ENCODE measurements at regions not wholly inside any gene's neighbourhood (a gene's known extent, or its start where the extent isn't known, plus 50 kb on each side); places are given as distances from the start of the nearest gene placed in this dataset.
"Not testable (repeated sequence)": the region's sequence is repeated elsewhere in the genome, so short reads cannot be mapped to it uniquely, and the experiment has no call there.

DNA sequence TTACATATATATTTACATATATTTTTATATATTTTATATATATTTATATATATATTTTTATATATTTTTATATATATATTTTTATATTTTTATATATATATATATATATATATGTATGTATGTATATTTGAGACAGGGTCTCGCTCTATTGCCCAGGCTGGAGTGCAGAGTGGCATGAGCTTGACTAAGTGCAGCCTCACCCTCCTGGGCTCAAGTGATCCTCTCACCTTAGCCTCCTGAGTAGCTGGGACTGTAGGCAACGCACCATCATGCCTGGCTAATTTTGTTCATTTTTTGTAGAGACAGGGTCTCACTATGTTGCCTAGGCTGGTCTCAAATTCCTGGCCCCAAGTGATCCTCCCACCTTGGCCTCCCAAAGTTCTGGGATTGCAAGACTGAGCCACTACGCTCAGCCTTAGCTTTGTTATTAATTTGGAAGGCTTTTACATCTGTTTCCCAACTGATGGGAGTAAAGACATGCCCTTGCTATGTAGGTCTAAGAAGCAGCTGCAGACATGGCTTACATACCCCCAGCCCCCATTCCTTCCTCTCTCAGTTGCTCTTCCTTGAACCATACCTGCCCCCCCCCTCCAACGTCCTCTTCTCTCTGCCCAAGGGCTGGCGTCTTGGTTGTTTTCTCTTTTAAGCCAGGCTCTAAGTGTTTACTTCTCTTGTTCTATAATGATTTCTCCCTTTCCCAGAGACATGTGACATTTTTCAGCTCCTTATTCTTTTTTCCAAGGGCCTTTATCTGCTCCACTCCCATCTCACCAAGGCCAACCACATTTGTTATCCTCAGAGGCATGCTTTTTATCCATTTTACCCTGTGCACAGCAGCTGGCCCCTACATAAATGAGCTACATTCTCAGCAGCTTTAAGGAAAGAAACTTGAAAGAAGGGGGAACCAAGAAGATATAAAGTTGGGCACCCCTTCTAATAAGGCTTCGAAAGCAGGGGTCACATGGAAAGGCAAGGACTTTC, 64.2 kb upstream of the ATF7IP2 start:
- no peak overlapping the region for H3K4me3 ChIP-seq (ENCODE audit: low read depth, low read length)
- DNase-seq (ENCODE audit: low read depth, low spot score) = no peak
- TF ChIP-seq, protein P1, sequence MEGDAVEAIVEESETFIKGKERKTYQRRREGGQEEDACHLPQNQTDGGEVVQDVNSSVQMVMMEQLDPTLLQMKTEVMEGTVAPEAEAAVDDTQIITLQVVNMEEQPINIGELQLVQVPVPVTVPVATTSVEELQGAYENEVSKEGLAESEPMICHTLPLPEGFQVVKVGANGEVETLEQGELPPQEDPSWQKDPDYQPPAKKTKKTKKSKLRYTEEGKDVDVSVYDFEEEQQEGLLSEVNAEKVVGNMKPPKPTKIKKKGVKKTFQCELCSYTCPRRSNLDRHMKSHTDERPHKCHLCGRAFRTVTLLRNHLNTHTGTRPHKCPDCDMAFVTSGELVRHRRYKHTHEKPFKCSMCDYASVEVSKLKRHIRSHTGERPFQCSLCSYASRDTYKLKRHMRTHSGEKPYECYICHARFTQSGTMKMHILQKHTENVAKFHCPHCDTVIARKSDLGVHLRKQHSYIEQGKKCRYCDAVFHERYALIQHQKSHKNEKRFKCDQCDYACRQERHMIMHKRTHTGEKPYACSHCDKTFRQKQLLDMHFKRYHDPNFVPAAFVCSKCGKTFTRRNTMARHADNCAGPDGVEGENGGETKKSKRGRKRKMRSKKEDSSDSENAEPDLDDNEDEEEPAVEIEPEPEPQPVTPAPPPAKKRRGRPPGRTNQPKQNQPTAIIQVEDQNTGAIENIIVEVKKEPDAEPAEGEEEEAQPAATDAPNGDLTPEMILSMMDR (IDR thresholded peaks at IDR 0.05; ENCODE audit: low read depth, low read length) = no peak
- in situ Hi-C loops (cut with HindIII; ENCODE audit: low sequenced_read_pairs) = no loop called here

DNA sequence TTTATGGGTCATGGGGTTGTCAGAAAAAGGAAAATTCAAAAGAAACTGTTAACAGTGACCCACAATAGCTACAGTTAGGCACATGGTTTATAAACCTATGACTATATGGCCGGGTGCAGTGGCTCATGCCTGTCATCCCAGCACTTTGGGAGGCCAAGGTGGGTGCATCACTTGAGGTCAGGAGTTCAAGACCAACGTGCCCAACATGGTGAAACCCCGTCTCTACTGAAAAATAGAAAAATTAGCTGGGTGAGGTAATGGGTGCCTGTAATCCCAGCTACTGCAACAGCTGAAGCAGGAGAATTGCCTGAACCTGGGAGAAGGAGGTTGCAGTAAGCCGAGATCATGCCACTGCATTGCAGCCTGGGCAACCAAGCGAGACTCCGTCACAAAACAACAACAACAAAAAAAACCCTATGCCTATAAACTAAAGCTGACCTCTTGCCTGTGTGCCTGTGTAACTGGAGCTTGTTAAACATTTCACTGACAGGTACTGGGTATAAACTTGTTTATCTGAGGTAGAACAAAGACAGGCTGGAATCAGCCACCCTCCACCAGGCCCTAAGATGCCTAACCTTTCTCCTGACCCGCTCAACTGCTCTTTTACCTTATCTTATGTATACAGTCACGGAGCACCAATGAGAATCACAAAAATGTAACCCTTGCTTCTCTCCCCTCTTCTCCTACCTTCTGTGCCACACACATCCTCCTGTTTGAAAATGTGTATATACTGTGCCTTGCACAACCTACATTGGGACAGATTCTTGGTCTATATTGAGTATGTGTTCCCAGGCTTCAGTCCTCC, 62.9 kb upstream of the ATF7IP2 start:
- in situ Hi-C loops (cut with HindIII; ENCODE audit: low sequenced_read_pairs) = no loop called here
- TF ChIP-seq, protein P1 (IDR thresholded peaks at IDR 0.05; ENCODE audit: low read depth, low read length) = no peak
- H3K4me3 ChIP-seq (ENCODE audit: low read depth, low read length) = no peak overlapping the region
- no peak for DNase-seq (ENCODE audit: low read depth, low spot score)

DNA sequence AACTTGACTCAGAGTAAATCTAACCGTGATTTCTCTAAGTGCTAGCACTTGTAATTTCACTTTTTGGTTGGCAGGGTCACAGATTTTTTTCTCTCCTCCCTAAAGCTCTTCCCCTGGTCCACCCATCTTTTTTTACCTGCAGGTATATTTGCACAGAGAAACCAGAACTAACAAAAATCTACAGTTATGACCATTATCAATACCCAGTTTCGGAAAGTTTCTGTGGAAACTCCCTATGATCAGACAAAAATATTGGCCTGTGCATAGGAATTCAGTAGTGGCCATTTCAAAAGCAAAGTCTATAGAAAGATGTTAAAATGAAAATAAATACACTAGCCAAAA, 62.4 kb upstream of the ATF7IP2 start:
- no peak overlapping the region for H3K4me3 ChIP-seq (ENCODE audit: low read depth, low read length)
- in situ Hi-C loops (cut with HindIII; ENCODE audit: low sequenced_read_pairs) = no loop called here
- DNase-seq (ENCODE audit: low read depth, low spot score) = no peak
- TF ChIP-seq, protein P1 (IDR thresholded peaks at IDR 0.05; ENCODE audit: low read depth, low read length) = no peak

DNA sequence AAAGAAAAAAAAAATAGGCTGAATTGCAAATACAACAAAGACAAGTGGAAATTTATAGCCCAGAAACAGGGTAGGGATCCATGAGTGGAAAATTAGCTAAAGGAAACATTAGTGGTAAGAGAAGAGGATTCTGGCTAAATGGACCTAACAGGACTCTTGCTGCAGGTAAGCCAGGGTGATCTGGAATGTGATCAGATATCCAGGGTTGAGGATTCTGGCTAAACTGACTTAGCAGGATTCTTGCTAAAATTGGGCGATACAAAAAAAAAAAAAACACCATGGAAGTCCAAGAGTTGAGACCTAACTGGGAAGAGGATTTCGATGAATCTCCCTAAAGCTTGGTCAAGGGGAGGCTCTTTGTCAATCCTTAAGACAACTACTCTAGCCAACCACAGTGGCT, 61.7 kb upstream of the ATF7IP2 start:
- no peak for DNase-seq (ENCODE audit: low read depth, low spot score)
- TF ChIP-seq, protein P1 (IDR thresholded peaks at IDR 0.05; ENCODE audit: low read depth, low read length) = no peak
- in situ Hi-C loops (cut with HindIII; ENCODE audit: low sequenced_read_pairs) = no loop called here
- H3K4me3 ChIP-seq (ENCODE audit: low read depth, low read length) = no peak overlapping the region

DNA sequence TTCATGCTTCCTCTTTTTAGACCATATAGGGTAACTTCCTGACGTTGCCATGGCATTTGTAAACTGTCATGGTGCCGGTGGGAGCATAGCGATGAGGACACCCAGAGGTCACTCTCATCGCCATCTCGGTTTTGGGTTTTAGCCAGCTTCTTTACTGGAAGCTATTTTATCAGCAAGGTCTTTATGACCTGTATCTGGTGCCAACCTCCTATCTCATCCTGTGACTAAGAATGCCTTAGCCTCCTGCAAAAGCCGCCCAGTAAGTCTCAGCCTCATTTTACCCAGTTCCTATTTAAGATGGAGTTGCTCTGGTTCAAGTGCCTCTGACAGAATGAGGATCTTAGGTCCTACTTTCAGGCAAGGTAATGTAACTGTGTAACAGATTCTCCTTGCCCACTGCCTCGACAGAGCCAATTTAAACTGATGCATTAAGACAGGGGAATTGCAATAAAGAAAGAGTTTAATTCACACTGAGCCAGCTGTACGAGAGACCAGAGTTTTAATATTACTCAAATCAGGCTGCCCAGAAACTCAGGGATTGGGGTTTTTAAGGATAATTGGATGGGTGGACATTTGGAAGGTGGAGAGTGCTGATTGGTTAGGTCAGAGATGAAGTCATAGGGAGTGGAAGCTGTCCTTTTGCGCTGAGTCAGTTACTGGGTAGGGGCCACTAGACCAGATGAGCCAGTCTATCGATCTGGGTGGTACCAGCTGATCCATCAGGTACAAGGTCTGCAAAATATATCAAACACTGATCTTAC, 59.9 kb upstream of the ATF7IP2 start:
- in situ Hi-C loops (cut with HindIII; ENCODE audit: low sequenced_read_pairs) = no loop called here
- no peak overlapping the region for H3K4me3 ChIP-seq (ENCODE audit: low read depth, low read length)
- DNase-seq (ENCODE audit: low read depth, low spot score) = no peak
- TF ChIP-seq, protein P1 (IDR thresholded peaks at IDR 0.05; ENCODE audit: low read depth, low read length) = no peak

DNA sequence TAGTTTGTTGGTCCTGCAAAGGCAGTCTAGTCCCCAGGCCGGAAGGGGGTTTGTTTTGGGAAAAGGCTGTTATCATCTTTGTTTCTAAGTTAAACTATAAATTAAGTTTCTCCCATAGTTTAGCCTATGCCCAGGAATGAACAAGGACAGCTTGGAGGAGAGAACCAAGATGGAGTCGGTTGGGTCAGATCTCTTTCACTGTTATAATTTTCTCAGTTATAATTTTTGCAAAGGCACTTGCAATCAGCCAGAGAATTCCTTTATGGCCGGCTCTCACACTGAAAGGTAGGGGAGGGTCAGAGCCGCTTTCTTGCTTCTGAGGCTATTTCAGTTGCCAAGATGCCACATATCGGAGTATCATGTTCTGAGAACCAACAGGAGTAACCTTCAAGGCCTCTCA, 59.2 kb upstream of the ATF7IP2 start:
- H3K4me3 ChIP-seq (ENCODE audit: low read depth, low read length) = no peak overlapping the region
- no peak for DNase-seq (ENCODE audit: low read depth, low spot score)
- TF ChIP-seq, protein P1 (IDR thresholded peaks at IDR 0.05; ENCODE audit: low read depth, low read length) = no peak
- in situ Hi-C loops (cut with HindIII; ENCODE audit: low sequenced_read_pairs) = no loop called here

DNA sequence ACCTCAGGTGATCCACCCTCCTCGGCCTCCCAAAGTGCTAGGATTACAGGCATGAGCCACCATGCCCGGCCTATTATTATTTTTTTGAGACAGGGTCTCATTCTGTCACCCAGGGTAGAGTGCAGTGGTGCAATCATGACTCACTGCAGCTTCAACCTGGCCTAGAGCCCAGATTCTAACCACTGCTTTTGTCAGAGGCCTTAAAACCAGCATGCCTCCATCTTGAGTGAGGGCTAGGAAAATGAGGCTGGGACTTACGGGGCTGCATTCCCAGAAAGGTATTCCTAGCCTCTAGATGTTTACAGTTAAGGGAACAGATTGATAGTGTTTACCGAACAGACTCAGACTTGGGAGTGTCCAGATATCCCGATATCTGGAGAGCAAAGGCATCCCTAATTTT, 57.6 kb upstream of the ATF7IP2 start:
- H3K4me3 ChIP-seq (ENCODE audit: low read depth, low read length); in situ Hi-C loops (cut with HindIII; ENCODE audit: low sequenced_read_pairs): not testable (repeated sequence)
- peak; percentile 79 for DNase-seq (ENCODE audit: low read depth, low spot score)
